GM12891 (cell line): ENCODE measurements at regions not wholly inside any gene's neighbourhood (a gene's known extent, or its start where the extent isn't known, plus 50 kb on each side); places are given as distances from the start of the nearest gene placed in this dataset.

Experiments used
- POLR2A ChIP-seq: IDR thresholded peaks from 2 replicates; pipeline ENCODE4 v1.6.1; 2011; ENCODE audit warnings: low read depth, low read length, control low read depth
- POLR2AphosphoS5 ChIP-seq: IDR thresholded peaks from 2 replicates; pipeline ENCODE4 v1.6.1; 2011; ENCODE audit warnings: low read depth, low read length, control low read depth
- POU2F2 ChIP-seq: IDR thresholded peaks from 2 replicates; pipeline ENCODE4 v1.6.1; 2011; ENCODE audit warnings: low read depth, mild to moderate bottlenecking, control low read depth, low read length, moderate library complexity
- TAF1 ChIP-seq: IDR thresholded peaks from 2 replicates; pipeline ENCODE4 v1.6.1; 2011; ENCODE audit warnings: low read depth, low read length, control low read depth

DNA sequence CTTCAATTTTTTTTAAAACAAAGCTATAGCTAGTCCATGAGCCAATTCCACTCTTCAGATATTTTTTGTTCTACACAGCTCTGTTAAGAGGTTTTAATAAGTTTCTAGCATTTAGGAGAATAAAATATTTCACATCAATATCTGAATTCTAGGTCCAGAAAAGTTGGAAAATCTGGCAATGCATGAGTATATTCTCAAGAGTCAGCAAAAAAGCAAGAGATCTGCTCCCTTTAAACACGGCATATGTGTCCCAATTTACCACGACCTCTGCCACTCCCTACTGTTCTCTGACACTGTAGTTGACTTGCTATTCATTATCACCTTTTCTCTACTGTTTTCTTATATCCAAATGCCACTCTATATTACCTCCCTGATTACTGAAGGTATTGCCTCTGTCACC lies 145.1 kb upstream of the TGFBR2 start:
- TF ChIP-seq POLR2A, result no peak
- TF ChIP-seq POLR2AphosphoS5, result no peak
- no peak for TF ChIP-seq TAF1
- no peak for TF ChIP-seq POU2F2
